DOHH2 (cell line): ENCODE measurements at regions not wholly inside any gene's neighbourhood (a gene's known extent, or its start where the extent isn't known, plus 50 kb on each side); places are given as distances from the start of the nearest gene placed in this dataset.

ENCODE experiments used
- H3F3A ChIP-seq: fragments of 200-600 bp; sonication (generic), shearing (Covaris generic); 2 replicates; pipeline ENCODE4 v1.6.0; 2016; ENCODE audit warnings: antibody characterized with exemption, mild to moderate bottlenecking; ENCODE audit not compliant: control insufficient read depth, insufficient read depth
- H3K27ac ChIP-seq: fragments of 200-600 bp; sonication (generic); 2 replicates; pipeline ENCODE4 v1.5.1; 2014; ENCODE audit warnings: low read depth, mild to moderate bottlenecking, low read length, moderate library complexity
- H3K27me3 ChIP-seq: fragments of 200-600 bp; sonication (generic); 2 replicates; pipeline ENCODE4 v1.6.1; 2014; ENCODE audit warnings: mild to moderate bottlenecking, low read length, mixed read lengths; ENCODE audit not compliant: control insufficient read depth
- H3K36me3 ChIP-seq: fragments of 200-600 bp; sonication (generic); 2 replicates; pipeline ENCODE4 v1.6.1; 2014; ENCODE audit warnings: mild to moderate bottlenecking, low read length, moderate library complexity, mixed read lengths; ENCODE audit not compliant: control insufficient read depth
- H3K4me1 ChIP-seq: fragments of 200-600 bp; sonication (generic); 2 replicates; pipeline ENCODE4 v1.6.1; 2014; ENCODE audit warnings: mild to moderate bottlenecking, low read length, mixed read lengths; ENCODE audit not compliant: control insufficient read depth
- H3K4me2 ChIP-seq: fragments of 200-600 bp; sonication (generic); 2 replicates; pipeline ENCODE4 v1.6.0; 2014; ENCODE audit warnings: mild to moderate bottlenecking, low read length, moderate library complexity
- H3K4me3 ChIP-seq: fragments of 200-600 bp; sonication (generic); 2 replicates; pipeline ENCODE4 v1.5.1; 2014; ENCODE audit warnings: mild to moderate bottlenecking, low read length, mixed read lengths
- H3K79me2 ChIP-seq: fragments of 200-600 bp; sonication (generic); 2 replicates; pipeline ENCODE4 v1.6.1; 2014; ENCODE audit warnings: mild to moderate bottlenecking, low read length, mixed read lengths; ENCODE audit not compliant: control insufficient read depth
- H3K9me2 ChIP-seq: fragments of 200-600 bp; sonication (generic); replicated peaks from 2 replicates; pipeline ENCODE4 v1.6.1; 2014; ENCODE audit warnings: mild to moderate bottlenecking, low read length, mixed read lengths; ENCODE audit not compliant: control insufficient read depth
- H3K9me3 ChIP-seq: fragments of 200-600 bp; sonication (generic); 2 replicates; pipeline ENCODE4 v1.6.1; 2014; ENCODE audit warnings: antibody characterized with exemption, low read length, mixed read lengths; ENCODE audit not compliant: control insufficient read depth, insufficient read depth
- H4K20me1 ChIP-seq: fragments of 200-600 bp; sonication (generic); 2 replicates; pipeline ENCODE4 v1.6.0; 2014; ENCODE audit warnings: low read depth, mild to moderate bottlenecking, antibody characterized with exemption, low read length, moderate library complexity; ENCODE audit not compliant: control insufficient read depth, insufficient read depth
- EZH2phosphoT487 ChIP-seq: fragments of 200-600 bp; sonication (generic); IDR thresholded peaks from 2 replicates; pipeline ENCODE4 v1.6.1; 2017; ENCODE audit warnings: borderline replicate concordance, mild to moderate bottlenecking, antibody characterized with exemption, low read length, moderate library complexity, mixed read lengths
- TF ChIP-seq, protein P1 (sequence below): fragments of 200-600 bp; sonication (generic); IDR thresholded peaks from one replicate; pipeline ENCODE4 v1.5.1; 2014; ENCODE audit warnings: antibody characterized with exemption, mild to moderate bottlenecking, low read depth, low read length; ENCODE audit not compliant: poor library complexity, severe bottlenecking

- H3F3A ChIP-seq, result no peaks in the 10 kb centered on the region
- no peak overlapping the region for H3K4me3 ChIP-seq
- no peaks in the 10 kb centered on the region for H3K9me3 ChIP-seq
- TF ChIP-seq, protein P1, sequence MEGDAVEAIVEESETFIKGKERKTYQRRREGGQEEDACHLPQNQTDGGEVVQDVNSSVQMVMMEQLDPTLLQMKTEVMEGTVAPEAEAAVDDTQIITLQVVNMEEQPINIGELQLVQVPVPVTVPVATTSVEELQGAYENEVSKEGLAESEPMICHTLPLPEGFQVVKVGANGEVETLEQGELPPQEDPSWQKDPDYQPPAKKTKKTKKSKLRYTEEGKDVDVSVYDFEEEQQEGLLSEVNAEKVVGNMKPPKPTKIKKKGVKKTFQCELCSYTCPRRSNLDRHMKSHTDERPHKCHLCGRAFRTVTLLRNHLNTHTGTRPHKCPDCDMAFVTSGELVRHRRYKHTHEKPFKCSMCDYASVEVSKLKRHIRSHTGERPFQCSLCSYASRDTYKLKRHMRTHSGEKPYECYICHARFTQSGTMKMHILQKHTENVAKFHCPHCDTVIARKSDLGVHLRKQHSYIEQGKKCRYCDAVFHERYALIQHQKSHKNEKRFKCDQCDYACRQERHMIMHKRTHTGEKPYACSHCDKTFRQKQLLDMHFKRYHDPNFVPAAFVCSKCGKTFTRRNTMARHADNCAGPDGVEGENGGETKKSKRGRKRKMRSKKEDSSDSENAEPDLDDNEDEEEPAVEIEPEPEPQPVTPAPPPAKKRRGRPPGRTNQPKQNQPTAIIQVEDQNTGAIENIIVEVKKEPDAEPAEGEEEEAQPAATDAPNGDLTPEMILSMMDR, result no peak
- TF ChIP-seq EZH2phosphoT487, result no peak
- no peaks in the 10 kb centered on the region for H3K27me3 ChIP-seq
- H4K20me1 ChIP-seq, result no peaks in the 10 kb centered on the region
- no peaks in the 10 kb centered on the region for H3K79me2 ChIP-seq
- no peaks in the 10 kb centered on the region; the same call in 1 of the 2 replicates for H3K9me2 ChIP-seq
- no peaks in the 10 kb centered on the region for H3K4me1 ChIP-seq
- no peak overlapping the region for H3K27ac ChIP-seq
- H3K36me3 ChIP-seq, result no peaks in the 10 kb centered on the region
- no peak overlapping the region for H3K4me2 ChIP-seq
Measured at GRCh38 chr1:209384710-209385550, 198.6 kb upstream of the CAMK1G start.

GRCh38 chr1:209386156-209386555, 197.4 kb upstream of the CAMK1G start:
- Histone ChIP-seq H3K4me3 (no peak overlapping the region), H3F3A (no peaks in the 10 kb centered on the region), H3K4me1 (no peaks in the 10 kb centered on the region), H3K36me3 (no peaks in the 10 kb centered on the region), H3K79me2 (no peaks in the 10 kb centered on the region), H4K20me1 (no peaks in the 10 kb centered on the region), H3K9me3 (no peaks in the 10 kb centered on the region), H3K4me2 (no peak overlapping the region), H3K27me3 (no peaks in the 10 kb centered on the region), H3K9me2 (no peaks in the 10 kb centered on the region; the same call in 1 of the 2 replicates), H3K27ac (no peak overlapping the region)
- TF ChIP-seq, protein P1, result no peak
- no peak for TF ChIP-seq EZH2phosphoT487

DNA sequence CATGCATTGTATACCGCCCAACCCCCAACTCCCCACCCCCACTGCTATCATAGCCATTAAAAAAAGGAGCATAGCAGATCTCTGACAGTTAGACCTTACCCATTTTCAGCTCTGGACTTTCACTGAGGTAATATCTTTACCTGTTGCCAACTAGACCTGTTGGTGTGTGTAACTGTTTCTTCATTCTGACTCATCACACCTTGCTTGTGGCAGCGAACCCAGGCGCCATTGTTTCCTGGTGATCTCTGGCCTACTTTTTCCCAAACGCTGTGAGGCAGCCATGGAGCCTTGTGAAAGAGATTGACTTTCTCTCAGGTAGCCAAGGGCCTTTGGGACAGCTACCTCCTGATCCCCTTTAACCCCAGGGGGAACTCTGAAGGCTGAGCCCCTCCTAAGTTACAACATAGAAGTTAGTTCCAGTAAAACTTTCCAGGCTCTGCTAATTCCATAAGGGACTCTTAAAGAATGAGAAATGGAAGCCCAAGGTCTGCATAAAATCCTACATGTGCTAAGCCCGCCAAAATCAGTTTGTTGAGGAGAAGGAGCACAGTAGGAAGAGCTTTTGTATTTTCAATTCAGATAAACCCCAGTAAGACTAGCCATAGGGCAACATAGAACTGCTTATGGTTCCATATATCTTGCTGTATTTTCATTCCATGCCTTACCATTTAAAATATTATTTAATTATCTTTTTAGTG, 196.1 kb upstream of the CAMK1G start:
- H3K27ac ChIP-seq, result no peak overlapping the region
- H3K9me3 ChIP-seq, result no peaks in the 10 kb centered on the region
- H3K4me3 ChIP-seq, result no peak overlapping the region
- no peaks in the 10 kb centered on the region for H3F3A ChIP-seq
- H3K36me3 ChIP-seq, result no peaks in the 10 kb centered on the region
- H3K9me2 ChIP-seq, result no peaks in the 10 kb centered on the region; the same call in 1 of the 2 replicates
- no peak for TF ChIP-seq EZH2phosphoT487
- TF ChIP-seq, protein P1, result no peak
- no peak overlapping the region for H3K4me2 ChIP-seq
- H3K4me1 ChIP-seq, result no peaks in the 10 kb centered on the region
- H3K79me2 ChIP-seq, result no peaks in the 10 kb centered on the region
- no peaks in the 10 kb centered on the region for H3K27me3 ChIP-seq
- H4K20me1 ChIP-seq, result no peaks in the 10 kb centered on the region
